G401 (cell line): ENCODE measurements at regions not wholly inside any gene's neighbourhood (a gene's known extent, or its start where the extent isn't known, plus 50 kb on each side); places are given as distances from the start of the nearest gene placed in this dataset.
"Not testable (repeated sequence)": the region's sequence is repeated elsewhere in the genome, so short reads cannot be mapped to it uniquely, and the experiment has no call there.

Source experiments
- DNase-seq: peaks from one replicate; pipeline ENCODE4 v3.0.0-alpha.2; 2015; ENCODE audit warnings: low spot score
- in situ Hi-C: cut with HindIII; loops from 2 replicates; pipeline ENCODE4 v1.10.0; 2016; ENCODE audit warnings: low sequenced_read_pairs, mixed read lengths

DNA sequence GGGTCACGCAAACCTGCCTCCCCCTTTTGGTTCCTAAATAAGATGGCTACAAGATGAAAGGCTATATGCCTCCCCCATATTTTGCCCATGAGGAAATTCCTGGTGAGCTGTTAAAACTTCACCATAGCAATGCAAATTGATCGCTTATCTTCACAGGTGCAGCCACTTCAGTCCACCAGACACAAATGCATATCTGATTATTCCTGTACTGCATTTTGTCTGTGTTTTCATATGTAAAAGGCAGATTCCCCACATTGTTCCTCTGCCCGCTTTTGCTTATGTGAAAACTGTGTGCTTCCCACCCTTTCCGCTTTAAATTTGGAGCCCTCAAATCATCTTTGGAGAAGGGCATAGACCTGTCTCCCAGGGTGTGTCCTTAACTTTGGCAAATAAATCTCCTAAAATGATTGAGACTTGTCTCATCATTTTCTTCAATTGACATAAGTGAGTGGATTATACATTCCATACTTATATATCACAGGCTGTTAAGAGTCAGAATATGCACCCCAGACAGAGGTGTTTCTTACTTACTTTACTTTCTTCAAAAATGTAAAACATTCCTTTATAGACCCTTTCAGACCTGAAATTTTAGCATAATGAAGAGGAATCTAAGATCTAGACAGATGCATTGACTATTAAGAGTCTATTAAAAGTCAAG lies 116.4 kb downstream of the CASP12 start:
- in situ Hi-C loops = no loop called here
- DNase-seq = no peak

DNA sequence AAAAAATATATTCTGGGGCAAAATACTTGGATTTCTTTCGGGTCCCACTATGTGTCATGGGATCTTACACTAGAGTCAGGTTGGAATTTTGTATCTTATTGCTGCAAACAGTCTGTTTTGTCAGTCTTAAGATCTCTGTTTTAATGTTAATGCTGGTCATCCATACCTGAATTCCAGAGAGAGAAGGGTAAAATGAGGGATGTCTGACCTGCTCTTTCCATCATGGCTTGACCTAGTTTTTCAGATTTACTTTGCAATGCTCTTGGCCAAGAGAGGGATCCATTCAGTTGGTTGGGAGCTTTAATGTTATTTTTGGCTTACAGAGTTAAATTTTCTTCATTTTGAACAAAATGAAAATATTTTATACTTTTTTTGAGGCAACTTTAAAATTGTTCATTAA lies 117.2 kb downstream of the CASP12 start:
- no peak for DNase-seq
- in situ Hi-C loops = no loop called here

DNA sequence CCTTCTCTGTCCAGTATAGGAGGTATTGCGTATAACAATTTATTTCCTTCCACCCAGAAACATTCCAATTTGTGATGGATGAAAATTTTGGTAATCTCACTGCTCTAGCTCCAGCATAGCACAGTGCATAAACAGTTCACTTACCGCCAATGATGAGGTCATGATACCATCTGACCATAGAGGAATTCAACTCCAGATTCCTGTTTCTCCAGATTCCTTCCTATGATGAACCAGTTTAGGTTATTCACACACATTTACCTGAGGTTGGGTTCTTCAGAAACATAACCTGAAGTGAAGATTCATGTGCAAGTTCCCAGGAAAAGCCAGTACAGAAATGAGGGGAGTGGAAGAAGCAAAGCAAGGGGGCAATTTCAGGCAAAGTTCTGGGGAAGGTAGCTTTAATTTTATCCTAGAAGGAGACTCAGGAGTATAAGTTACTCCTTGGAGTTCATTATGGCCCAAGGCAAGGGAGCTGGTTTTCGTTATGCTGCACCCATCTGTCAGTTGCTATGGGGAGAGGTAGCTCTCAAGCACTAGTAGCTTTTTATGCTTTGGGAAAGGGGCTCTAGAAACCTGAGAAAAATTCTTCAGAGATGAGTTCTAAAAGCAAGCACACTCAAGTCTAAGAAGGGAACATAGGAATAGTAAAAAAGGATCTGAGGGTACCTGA lies 121.6 kb downstream of the CASP12 start:
- no peak for DNase-seq
- in situ Hi-C loops = no loop called here

DNA sequence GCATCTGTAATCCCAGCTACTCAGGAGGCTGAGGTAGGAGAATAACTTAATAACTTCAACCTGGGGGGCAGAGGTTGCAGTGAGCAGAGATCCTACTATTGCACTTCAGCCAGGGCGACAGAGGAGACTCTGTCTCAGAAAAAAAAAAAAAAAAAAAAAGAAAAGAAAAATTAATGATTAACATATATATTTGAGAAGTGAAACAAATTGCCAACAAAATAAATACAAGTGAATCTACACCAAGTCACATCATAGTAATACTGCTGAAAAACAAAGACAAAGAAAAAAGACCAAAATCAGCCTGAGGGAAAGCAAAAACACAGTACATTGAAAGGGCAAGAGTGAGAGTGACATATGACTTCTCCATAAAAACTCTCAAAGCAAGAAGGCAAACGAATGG lies 123.7 kb downstream of the CASP12 start:
- in situ Hi-C loops = no loop called here
- DNase-seq = no peak

DNA sequence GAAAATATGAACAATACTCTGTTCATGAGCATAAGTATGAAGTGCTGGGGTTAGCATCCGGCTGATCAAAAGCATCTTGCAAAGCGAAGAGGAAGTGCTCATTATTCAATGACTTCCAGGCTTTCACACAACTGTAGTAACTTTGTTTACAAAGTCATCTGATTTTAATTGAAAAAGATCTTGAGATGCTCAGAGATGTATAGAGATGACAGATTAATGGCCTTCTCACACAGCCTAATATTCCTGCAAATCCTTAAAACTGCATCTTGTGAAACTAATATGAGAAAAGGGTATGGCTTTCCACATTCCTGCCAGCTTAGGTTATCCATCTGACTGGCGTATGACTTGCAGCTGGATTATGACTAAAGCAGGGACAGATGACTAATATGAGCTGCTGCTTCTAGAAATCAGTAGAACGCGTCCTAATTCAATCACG lies 125.4 kb downstream of the CASP12 start:
- in situ Hi-C loops = no loop called here
- DNase-seq = no peak

DNA sequence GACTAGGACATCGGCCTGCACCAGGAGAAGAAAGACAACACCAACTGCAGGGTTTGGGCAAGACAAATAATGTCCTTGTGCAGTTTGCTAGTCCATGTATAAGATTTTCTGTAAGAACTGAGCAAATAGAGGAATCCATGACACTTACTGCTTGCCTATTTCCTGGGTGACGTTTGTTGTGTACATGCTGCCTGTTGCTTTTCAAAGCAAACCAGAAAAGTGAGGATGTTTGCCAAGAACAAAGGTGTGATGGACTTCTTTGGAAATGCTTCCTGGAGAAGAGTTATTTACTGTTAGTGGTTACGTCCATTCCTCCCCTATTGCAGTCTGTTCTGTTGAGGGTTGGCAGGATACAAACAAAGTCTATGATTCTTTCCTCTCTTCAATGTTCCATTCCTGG lies 126.5 kb downstream of the CASP12 start:
- DNase-seq = no peak
- in situ Hi-C loops = no loop called here

DNA sequence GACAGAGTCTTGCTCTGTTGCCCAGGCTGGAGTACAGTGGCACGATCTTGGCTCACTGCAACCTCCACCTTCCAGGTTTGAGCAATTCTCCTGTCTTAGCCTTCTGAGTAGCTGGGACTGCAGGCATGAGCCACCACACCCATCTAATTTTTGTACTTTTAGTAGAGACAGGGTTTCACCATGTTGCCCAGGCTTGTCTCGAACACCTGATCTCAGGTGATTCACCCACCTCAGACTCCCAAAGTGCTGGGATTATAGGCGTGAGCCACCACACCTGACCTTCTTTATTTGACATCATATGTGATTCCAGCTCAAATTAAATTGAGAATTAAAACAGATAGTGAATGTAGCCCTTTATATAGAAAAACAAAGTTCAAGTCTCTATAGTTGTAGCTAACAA lies 127.2 kb downstream of the CASP12 start:
- DNase-seq, in situ Hi-C loops: not testable (repeated sequence)

DNA sequence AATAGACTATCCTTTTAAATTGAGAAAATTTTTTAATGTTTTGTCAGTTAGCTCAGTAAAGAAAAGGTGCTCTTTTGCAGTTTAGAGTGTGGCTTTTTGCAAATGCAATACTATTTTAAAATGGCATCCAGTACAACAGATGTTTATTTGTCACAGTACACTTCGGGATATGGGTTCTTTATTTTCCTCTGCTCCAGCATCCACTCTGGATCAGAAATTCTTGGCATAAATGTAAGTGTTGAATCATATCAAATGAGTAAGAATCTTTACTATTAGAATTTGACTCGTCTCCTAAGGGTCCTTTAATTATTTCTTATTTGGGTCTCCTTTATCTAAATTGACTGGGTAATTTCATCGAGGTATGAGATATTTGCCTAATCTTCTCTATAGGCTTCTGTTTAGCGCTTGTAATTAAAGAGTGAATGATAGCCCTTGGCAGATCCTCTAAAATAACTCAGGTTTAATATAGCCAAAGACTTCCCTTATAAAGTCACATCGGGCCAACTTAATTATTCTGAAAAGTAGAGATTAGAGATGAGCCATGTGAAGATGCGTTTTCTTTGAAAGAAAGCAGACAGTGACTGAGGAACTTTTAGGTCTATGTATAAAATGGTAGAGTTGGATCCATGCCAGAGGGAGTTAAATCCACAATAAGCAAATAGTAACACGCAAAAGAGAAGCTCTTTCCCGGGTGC lies 132.7 kb downstream of the CASP12 start:
- in situ Hi-C loops = no loop called here
- DNase-seq = no peak

DNA sequence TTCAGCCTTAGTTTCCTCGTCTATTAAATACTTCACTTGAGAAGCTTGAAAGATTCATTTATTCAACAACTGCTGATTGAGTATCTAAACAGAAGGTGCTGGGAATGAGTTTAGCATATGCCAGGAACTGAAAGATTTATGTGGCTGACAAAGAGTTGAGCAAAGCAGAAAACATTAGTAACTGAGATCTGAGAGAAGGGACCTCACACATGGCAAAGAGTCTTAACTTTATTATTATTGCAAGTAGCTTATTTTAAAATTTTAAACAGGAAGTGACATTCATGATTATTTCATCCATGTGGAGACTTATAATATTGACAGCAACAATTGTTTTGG lies 133.6 kb downstream of the CASP12 start:
- DNase-seq = no peak
- in situ Hi-C loops = no loop called here

DNA sequence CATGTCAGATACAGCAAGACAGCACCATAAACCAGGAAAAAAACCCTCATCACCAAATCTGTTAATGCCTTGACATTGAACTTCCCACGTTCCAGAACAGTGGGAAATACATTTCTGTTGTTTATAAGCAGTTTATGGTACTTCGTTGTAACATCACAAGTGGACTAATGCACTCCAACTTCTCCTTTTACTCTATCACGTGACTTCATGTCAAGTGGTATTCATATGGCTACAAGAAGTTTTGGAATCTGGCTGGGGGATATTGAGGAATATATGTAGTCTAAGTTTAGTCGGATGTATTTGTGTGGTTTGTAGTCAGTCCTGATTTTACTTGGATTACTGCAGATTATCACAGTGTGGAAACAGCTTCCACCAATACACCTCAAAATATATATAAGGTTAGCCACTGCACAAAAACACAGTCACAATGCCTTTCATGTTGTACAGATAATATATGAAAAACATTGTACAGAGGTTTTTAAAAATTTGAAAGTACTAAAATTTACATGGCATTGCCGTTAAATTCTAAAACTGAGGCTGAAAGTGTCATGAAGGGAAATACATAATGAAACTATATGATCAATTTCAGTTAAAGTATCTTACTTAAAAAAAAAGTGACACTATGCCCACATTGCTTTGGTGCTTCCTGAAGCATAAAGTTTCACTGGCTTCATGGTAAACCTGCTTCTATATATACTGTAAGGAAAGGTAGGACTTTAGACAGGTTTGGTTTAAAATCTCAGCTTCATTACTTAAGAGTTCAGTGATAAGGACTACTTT lies 134.1 kb downstream of the CASP12 start:
- in situ Hi-C loops = no loop called here
- no peak for DNase-seq

DNA sequence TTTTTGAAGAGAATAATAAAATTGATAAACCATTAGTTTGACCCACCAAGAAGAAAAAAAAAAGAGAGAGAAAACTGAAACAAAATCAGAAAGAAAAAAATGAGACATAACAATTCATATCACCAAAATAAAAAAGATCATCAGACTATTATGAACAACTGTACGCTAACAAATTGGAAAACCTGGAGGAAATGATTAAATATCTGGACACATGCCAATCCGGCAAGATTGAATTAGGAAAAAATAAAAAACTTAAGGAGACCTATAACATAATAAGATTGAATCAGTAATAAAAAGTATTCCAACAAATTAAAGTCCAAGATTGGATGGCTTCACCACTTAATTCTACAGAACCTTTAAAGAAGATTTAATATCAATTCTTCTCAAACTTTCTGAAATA lies 136.7 kb downstream of the CASP12 start:
- DNase-seq = no peak
- in situ Hi-C loops = no loop called here

DNA sequence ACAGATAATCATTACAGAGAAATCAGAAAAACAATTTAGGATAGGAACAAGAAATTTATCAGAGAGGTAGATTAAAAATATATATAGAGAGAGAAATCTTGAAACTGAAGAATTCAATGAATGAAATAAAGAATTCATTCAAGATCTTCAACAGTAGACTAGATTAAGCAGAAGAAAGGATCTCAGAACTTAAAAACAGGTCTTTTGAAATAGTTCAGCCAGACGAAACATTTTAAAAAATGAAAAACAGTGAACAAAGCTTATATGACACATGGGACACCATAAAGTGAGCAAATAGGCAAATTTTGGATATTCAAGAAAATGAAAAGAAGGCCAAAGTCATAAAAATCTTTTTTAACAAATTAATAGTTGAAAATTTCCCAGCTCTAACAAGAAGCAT lies 138.8 kb downstream of the CASP12 start:
- DNase-seq = no peak
- in situ Hi-C loops = no loop called here

DNA sequence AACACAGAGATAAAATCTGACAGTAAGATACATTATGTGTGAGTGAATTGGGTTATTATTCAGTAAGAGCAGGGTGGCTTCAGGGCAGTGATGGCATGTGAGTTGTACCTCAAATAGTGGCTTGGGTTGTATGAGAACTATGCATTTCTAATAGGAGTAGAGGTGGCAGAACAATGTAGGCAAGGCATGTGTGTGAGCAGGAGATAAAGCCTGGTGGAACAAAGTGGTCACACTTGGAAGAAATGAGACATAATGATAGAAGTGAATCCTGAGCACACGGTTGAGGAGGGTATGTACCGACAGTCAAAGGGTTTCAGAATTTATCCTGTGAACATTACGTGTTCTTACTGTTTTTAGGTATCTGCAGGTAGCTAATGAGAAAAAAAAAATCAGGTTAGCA lies 159.3 kb downstream of the CASP12 start:
- in situ Hi-C loops = no loop called here

DNA sequence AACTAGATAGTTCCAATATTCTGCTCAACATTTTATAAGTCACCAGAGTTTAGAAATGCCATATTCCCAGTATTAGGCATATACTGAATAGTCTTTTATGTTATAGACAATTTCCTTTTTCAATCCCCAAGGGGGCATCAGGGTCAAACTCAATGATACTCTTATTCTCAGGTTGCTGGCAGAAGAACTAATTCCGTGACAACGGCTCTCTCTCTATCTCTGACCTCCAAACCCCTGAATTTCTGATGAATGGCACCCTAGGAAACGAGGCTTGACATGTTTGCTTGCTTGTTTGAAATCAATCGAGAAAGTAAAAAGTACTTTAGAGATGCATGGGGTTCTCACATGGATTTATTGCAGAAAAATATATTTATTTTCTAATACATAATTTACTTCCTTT lies 160.1 kb downstream of the CASP12 start:
- in situ Hi-C loops = no loop called here
- no peak for DNase-seq

More for the DNA sequence above, 159.3 kb downstream of the CASP12 start:
- DNase-seq = no peak

DNA sequence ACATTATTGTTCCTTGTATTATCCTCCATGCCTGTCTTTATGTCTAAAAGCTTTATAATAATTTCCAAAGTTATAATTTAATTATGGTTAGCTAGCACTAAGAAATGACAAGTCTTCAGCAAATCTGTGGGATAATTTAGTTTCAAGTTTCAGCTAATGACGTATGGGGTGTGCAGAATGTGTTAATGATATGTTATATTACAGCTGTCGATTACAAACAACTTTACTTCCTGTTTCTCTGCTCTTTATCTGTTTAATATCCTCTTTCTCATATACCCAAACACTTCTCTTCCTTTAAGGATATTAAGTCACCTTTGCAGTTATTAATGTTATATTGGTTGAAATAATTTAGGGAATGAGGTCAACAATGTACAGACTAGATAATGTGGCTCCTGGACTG lies 161.8 kb downstream of the CASP12 start:
- in situ Hi-C loops = no loop called here
- DNase-seq = no peak

DNA sequence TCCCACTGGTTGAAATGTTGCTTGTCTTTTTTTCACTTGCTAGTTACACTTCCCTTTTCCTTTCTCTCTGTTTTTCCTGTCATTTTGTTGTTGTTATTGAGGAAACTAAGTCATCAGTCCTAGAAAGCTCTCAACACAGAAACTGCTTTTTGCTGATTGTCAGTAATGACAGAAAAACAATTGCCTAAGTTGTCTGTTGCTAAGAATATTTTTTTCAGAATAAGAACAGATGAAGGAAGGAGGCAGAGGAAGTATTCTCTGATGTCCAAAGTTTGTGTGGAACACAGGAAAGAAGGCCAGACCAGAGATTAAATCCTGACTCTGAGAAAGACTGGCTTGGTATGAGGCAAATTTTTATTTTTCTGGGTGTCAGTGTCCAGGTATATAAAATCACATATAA lies 163.3 kb downstream of the CASP12 start:
- in situ Hi-C loops = no loop called here
- no peak for DNase-seq

DNA sequence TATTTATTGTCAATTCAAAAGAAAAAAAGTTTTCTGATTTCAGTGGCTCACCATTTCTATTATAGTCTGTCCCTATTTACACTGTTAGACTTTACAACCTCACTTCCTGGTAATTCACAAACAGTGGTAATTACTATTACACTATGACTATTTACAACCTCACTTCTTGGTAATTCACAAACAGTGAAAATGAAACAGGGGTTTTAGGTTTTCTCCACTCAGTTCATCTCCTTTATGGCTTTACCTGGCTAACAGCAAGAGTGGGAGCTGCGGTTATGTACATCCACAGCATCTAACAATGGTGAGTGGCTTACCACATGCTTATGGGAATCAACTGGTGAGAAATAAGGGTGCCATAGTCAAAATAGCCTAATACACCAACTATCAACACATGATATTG lies 166.4 kb downstream of the CASP12 start:
- no peak for DNase-seq
- in situ Hi-C loops = no loop called here

DNA sequence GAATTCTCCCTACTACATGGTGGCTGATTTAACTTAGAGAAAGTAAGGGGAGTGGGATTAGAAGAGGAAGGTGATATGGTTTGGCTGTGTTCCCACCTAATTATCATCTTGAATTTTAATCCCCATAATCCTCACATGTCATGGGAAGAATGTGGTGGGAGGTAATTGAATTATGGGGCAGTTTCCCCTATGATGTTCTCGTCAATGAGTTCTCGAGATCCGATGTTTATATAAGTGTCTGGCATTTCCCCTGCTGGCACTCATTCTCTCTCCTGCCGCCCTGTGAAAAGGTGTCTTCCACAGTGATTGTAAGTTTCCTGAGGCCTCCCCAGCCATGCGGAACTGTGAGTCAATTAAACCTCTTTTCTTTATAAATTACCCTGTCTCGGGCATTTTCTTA lies 169.3 kb downstream of the CASP12 start:
- no peak for DNase-seq
- in situ Hi-C loops = no loop called here

DNA sequence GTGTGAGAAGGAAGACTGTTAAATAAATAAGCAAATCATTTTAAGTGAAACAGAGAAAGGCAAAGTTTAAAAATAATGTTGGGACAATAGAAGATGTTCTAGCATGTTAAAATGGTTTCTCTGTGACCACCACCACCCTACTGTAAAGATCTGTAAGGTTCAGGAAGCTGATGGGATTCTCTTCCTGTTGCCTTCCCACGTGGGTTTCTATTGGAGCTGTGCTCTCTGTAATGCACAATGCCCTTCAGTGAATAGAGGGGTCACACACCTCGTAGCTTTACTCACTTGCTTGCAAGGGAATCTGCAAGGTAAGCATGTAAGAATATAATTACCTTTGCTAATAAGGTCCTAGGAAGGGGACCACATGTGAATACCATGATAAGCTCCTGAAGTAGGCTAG lies 170.5 kb downstream of the CASP12 start:
- in situ Hi-C loops = no loop called here

DNA sequence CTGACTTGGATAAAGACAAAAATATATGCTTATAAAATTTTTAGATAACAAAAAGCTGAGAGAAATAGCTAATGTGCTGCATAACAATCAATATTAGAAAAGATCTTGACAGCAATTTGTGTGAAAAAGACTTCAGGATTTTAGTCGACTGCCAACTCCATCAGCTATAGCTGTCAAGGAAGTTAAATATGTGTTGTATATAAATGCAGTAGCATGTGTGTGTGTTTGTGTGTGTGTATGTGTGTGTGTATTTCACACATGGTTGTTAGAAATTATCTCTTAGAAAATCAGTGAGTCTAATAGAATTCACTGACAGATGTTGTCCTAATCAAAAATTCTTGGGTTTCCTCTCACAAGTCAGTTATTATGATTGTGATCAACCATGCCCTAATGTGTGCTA lies 171.2 kb downstream of the CASP12 start:
- in situ Hi-C loops = no loop called here
- DNase-seq = no peak

More for the DNA sequence above, 170.5 kb downstream of the CASP12 start:
- DNase-seq = no peak
